ENCODE measurements at regions not wholly inside any gene's neighbourhood (a gene's known extent, or its start where the extent isn't known, plus 50 kb on each side); places are given as distances from the start of the nearest gene placed in this dataset.

- TF ChIP-seq, protein P1, sequence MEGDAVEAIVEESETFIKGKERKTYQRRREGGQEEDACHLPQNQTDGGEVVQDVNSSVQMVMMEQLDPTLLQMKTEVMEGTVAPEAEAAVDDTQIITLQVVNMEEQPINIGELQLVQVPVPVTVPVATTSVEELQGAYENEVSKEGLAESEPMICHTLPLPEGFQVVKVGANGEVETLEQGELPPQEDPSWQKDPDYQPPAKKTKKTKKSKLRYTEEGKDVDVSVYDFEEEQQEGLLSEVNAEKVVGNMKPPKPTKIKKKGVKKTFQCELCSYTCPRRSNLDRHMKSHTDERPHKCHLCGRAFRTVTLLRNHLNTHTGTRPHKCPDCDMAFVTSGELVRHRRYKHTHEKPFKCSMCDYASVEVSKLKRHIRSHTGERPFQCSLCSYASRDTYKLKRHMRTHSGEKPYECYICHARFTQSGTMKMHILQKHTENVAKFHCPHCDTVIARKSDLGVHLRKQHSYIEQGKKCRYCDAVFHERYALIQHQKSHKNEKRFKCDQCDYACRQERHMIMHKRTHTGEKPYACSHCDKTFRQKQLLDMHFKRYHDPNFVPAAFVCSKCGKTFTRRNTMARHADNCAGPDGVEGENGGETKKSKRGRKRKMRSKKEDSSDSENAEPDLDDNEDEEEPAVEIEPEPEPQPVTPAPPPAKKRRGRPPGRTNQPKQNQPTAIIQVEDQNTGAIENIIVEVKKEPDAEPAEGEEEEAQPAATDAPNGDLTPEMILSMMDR (conservative IDR thresholded peaks at IDR 0.05), result no peak
- TF ChIP-seq EZH2 (IDR thresholded peaks at IDR 0.05; ENCODE audit: low read depth), result no peak
These were observed 77.3 kb upstream of the MSX1 start for GRCh38 chr4:4781936-4782707.

Measured in PC-9 (cell line).